Neuronal stem cell (in vitro differentiated cells): ENCODE measurements at regions not wholly inside any gene's neighbourhood (a gene's known extent, or its start where the extent isn't known, plus 50 kb on each side); places are given as distances from the start of the nearest gene placed in this dataset.

Source experiments
- DNase-seq: peaks from one replicate; pipeline ENCODE4 v3.0.0-alpha.2; 2013; ENCODE audit warnings: low spot score
- H2AFZ ChIP-seq: one replicate; pipeline ENCODE4 v1.6.1; 2013; ENCODE audit warnings: mild to moderate bottlenecking, low read length, inconsistent platforms
- H2AK5ac ChIP-seq: 2 replicates; pipeline ENCODE4 v1.6.1; 2013; ENCODE audit warnings: low read depth, mild to moderate bottlenecking, inconsistent platforms, low read length, moderate library complexity, mixed read lengths
- H2BK120ac ChIP-seq: 2 replicates; pipeline ENCODE4 v1.6.1; 2013; ENCODE audit warnings: low read depth, mild to moderate bottlenecking, inconsistent platforms, low read length, moderate library complexity, mixed read lengths
- H2BK12ac ChIP-seq: one replicate; pipeline ENCODE4 v1.6.1; 2013; ENCODE audit warnings: low read length, inconsistent platforms
- H2BK15ac ChIP-seq: 2 replicates; pipeline ENCODE4 v1.6.1; 2013; ENCODE audit warnings: mild to moderate bottlenecking, low read length, inconsistent platforms, mixed read lengths
- H2BK5ac ChIP-seq: one replicate; pipeline ENCODE4 v1.6.1; 2013; ENCODE audit warnings: inconsistent platforms, mild to moderate bottlenecking, low read length, moderate library complexity
- H3K14ac ChIP-seq: one replicate; pipeline ENCODE4 v1.6.1; 2013; ENCODE audit warnings: low read length, inconsistent platforms
- H3K18ac ChIP-seq: 2 replicates; pipeline ENCODE4 v1.6.1; 2013; ENCODE audit warnings: low read length, inconsistent platforms
- H3K23ac ChIP-seq: 2 replicates; pipeline ENCODE4 v1.6.1; 2013; ENCODE audit warnings: low read depth, mild to moderate bottlenecking, mixed read lengths, low read length, inconsistent platforms; ENCODE audit not compliant: poor library complexity
- H3K27ac ChIP-seq: replicated peaks from 3 replicates; pipeline ENCODE4 v1.5.1; 2013; ENCODE audit warnings: low read length, inconsistent platforms
- H3K27me3 ChIP-seq, 3 experiments: 2 replicates each; pipeline ENCODE4 v1.6.1; 2013; ENCODE audit warnings: low read length in 3 of 3, mild to moderate bottlenecking in 2 of 3, inconsistent platforms in 1 of 3, low read depth in 1 of 3, mixed read lengths in 1 of 3, moderate library complexity in 1 of 3; ENCODE audit not compliant: control insufficient read depth in 3 of 3, insufficient read depth in 3 of 3
- H3K36me3 ChIP-seq, 2 donors: replicated peaks in 1 of 2; 2 replicates each; pipeline ENCODE4 v1.6.1; 2013; ENCODE audit warnings: low read length in 2 of 2; ENCODE audit not compliant: control insufficient read depth in 2 of 2, insufficient read depth in 2 of 2
- H3K4ac ChIP-seq: 2 replicates; pipeline ENCODE4 v1.6.1; 2013; ENCODE audit warnings: inconsistent platforms, mild to moderate bottlenecking, low read length, moderate library complexity
- H3K4me1 ChIP-seq, 2 donors: 1 replicate in 1 of 2; 2 replicates in 1 of 2; pipeline ENCODE4 v1.6.1; 2013; ENCODE audit warnings: low read length in 2 of 2, low read depth in 1 of 2; ENCODE audit not compliant: control insufficient read depth in 2 of 2, insufficient read depth in 1 of 2
- H3K4me2 ChIP-seq: one replicate; pipeline ENCODE4 v1.6.1; 2013; ENCODE audit warnings: mild to moderate bottlenecking, low read length, inconsistent platforms; ENCODE audit not compliant: insufficient read depth, poor library complexity, severe bottlenecking
- H3K4me3 ChIP-seq, 2 donors: 2 replicates each; pipeline ENCODE4 v1.5.1; 2013; ENCODE audit warnings: low read length in 2 of 2, mild to moderate bottlenecking in 2 of 2, inconsistent platforms in 1 of 2, moderate library complexity in 1 of 2
- H3K79me1 ChIP-seq: one replicate; pipeline ENCODE4 v1.6.1; 2013; ENCODE audit warnings: low read depth, mild to moderate bottlenecking, inconsistent platforms, low read length, moderate library complexity
- H3K9ac ChIP-seq: one replicate; pipeline ENCODE4 v1.6.1; 2013; ENCODE audit warnings: mild to moderate bottlenecking, low read depth, low read length, inconsistent platforms; ENCODE audit not compliant: poor library complexity
- H3K9me3 ChIP-seq, 2 donors: replicated peaks in 1 of 2; 2 replicates each; pipeline versions ENCODE3 to v1.6.1; 2013; ENCODE audit warnings: low read length in 2 of 2, mild to moderate bottlenecking in 2 of 2, inconsistent platforms in 1 of 2, low read depth in 1 of 2, mixed read lengths in 1 of 2, moderate library complexity in 1 of 2; ENCODE audit not compliant: control insufficient read depth in 2 of 2, insufficient read depth in 1 of 2
- H4K8ac ChIP-seq: one replicate; pipeline ENCODE4 v1.6.1; 2013; ENCODE audit warnings: low read depth, mild to moderate bottlenecking, inconsistent platforms, low read length, moderate library complexity
- H4K91ac ChIP-seq: one replicate; pipeline ENCODE4 v1.6.1; 2013; ENCODE audit warnings: low read length, low read depth, mild to moderate bottlenecking, inconsistent platforms; ENCODE audit not compliant: poor library complexity
- WGBS, 2 donors: extraction: QIAGEN DNeasy Blood & Tissue Kit; methylation state at CpG; one replicate each; pipeline ENCODE4 v1.1.7; 2013; ENCODE audit warnings: missing lambda C conversion rate in 2 of 2, mixed read lengths in 1 of 2; ENCODE audit not compliant: insufficient read length in 2 of 2, insufficient replicate concordance in 1 of 2; ENCODE audit errors: extremely low coverage in 2 of 2; 5-methylcytosine and 5-hydroxymethylcytosine counted together

- H4K8ac ChIP-seq: no peak overlapping the region
- no peak for DNase-seq
Measured at GRCh38 chr1:38328278-38329035, 281.9 kb upstream of the POU3F1 start.

GRCh38 chr1:38327559-38327973, 281.0 kb upstream of the POU3F1 start:
- DNase-seq: no peak
- H3K36me3 ChIP-seq: no peaks in the 10 kb centered on the region
- peaks cover 0 to 4% (median 0%) of the 10 kb centered on the region in 3 experiments for H3K27me3 ChIP-seq
- H2AFZ ChIP-seq: no peak overlapping the region
- WGBS, 2 donors: no CpG with 5 or more reads among the region's 2 CpGs
- H3K23ac ChIP-seq: no peak overlapping the region
- H4K91ac ChIP-seq: no peak overlapping the region
- H3K9ac ChIP-seq: no peak overlapping the region
- no peak overlapping the region for H3K4me3 ChIP-seq
- no peak overlapping the region for H2BK12ac ChIP-seq
- H4K8ac ChIP-seq: no peak overlapping the region
- no peaks in the 10 kb centered on the region for H3K79me1 ChIP-seq
- no peak overlapping the region for H3K18ac ChIP-seq
- H3K14ac ChIP-seq: no peak overlapping the region
- no peak overlapping the region for H2BK5ac ChIP-seq
- no peak overlapping the region for H3K4me2 ChIP-seq
- no peak overlapping the region for H2BK120ac ChIP-seq
- H3K4ac ChIP-seq: no peak overlapping the region
- H3K4me1 ChIP-seq: peaks cover 0 to 3% of the 10 kb centered on the region in 2 donors
- no peak overlapping the region for H2AK5ac ChIP-seq
- no peak overlapping the region for H2BK15ac ChIP-seq
- no peak overlapping the region for H3K27ac ChIP-seq
- H3K9me3 ChIP-seq: peaks cover 0 to 4% of the 10 kb centered on the region in 2 donors

More at GRCh38 chr1:38328278-38329035, 281.9 kb upstream of the POU3F1 start:
- H4K91ac ChIP-seq: no peak overlapping the region
- H3K23ac ChIP-seq: peak overlapping the region; percentile 46
- H3K4me3 ChIP-seq: no peak overlapping the region
- no peak overlapping the region for H2AK5ac ChIP-seq
- no peak overlapping the region for H2BK12ac ChIP-seq
- peaks cover 0 to 4% of the 10 kb centered on the region in 2 donors for H3K9me3 ChIP-seq
- H3K14ac ChIP-seq: peak overlapping the region; percentile 39
- H2BK15ac ChIP-seq: no peak overlapping the region
- H3K4me1 ChIP-seq: peaks cover 0 to 6% of the 10 kb centered on the region in 2 donors
- no peak overlapping the region for H3K4ac ChIP-seq
- no peak overlapping the region for H3K4me2 ChIP-seq
- H3K27ac ChIP-seq: no peak overlapping the region
- H3K79me1 ChIP-seq: no peaks in the 10 kb centered on the region
- no peaks in the 10 kb centered on the region for H3K36me3 ChIP-seq
- H2BK120ac ChIP-seq: no peak overlapping the region
- no peak overlapping the region for H2BK5ac ChIP-seq
- no peak overlapping the region for H3K9ac ChIP-seq
- H3K18ac ChIP-seq: no peak overlapping the region
- H3K27me3 ChIP-seq: peaks cover 0 to 4% (median 0%) of the 10 kb centered on the region in 3 experiments
- H2AFZ ChIP-seq: no peak overlapping the region
- no CpG with 5 or more reads among the region's 10 CpGs for WGBS, 2 donors

GRCh38 chr1:38326856-38327255, 280.3 kb upstream of the POU3F1 start:
- Histone ChIP-seq H3K14ac (no peak overlapping the region), H3K9me3 (peaks cover 0 to 4% of the 10 kb centered on the region in 2 donors), H3K4me2 (no peak overlapping the region), H3K36me3 (no peaks in the 10 kb centered on the region), H2AFZ (no peak overlapping the region), H3K4me1 (peaks cover 0 to 3% of the 10 kb centered on the region in 2 donors), H3K23ac (no peak overlapping the region), H4K8ac (no peak overlapping the region), H3K9ac (no peak overlapping the region), H3K4me3 (no peak overlapping the region), H3K27me3 (peaks cover 0 to 4% (median 0%) of the 10 kb centered on the region in 3 experiments), H3K27ac (no peak overlapping the region), H2BK120ac (no peak overlapping the region), H4K91ac (no peak overlapping the region), H3K79me1 (no peaks in the 10 kb centered on the region), H3K18ac (no peak overlapping the region), H3K4ac (no peak overlapping the region), H2AK5ac (no peak overlapping the region), H2BK12ac (no peak overlapping the region), H2BK15ac (no peak overlapping the region), H2BK5ac (no peak overlapping the region)
- WGBS, 2 donors: no CpG with 5 or more reads among the region's 9 CpGs
- no peak for DNase-seq

- H3K14ac ChIP-seq: no peak overlapping the region
- no peaks in the 10 kb centered on the region for H3K79me1 ChIP-seq
- no peak overlapping the region for H3K23ac ChIP-seq
- H2BK120ac ChIP-seq: no peak overlapping the region
- H4K8ac ChIP-seq: no peak overlapping the region
- no peak overlapping the region for H3K18ac ChIP-seq
- H4K91ac ChIP-seq: no peak overlapping the region
- H2BK12ac ChIP-seq: no peak overlapping the region
- no peak overlapping the region for H2AFZ ChIP-seq
- no peak overlapping the region for H3K27ac ChIP-seq
- no peak overlapping the region for H2BK5ac ChIP-seq
- no peak overlapping the region for H3K9ac ChIP-seq
- H3K4me1 ChIP-seq: peaks cover 0 to 3% of the 10 kb centered on the region in 2 donors
- H3K4ac ChIP-seq: no peak overlapping the region
- H2AK5ac ChIP-seq: no peak overlapping the region
- H3K4me2 ChIP-seq: no peak overlapping the region
- WGBS, 2 donors: no CpG with 5 or more reads among the region's 3 CpGs
- H3K9me3 ChIP-seq: peaks cover 0 to 4% of the 10 kb centered on the region in 2 donors
- DNase-seq: no peak
- no peak overlapping the region for H2BK15ac ChIP-seq
- H3K4me3 ChIP-seq: no peak overlapping the region
- H3K36me3 ChIP-seq: no peaks in the 10 kb centered on the region
- H3K27me3 ChIP-seq: peaks cover 0 to 4% (median 0%) of the 10 kb centered on the region in 3 experiments
Measured at GRCh38 chr1:38326135-38326534, 279.5 kb upstream of the POU3F1 start.
